Common myeloid progenitor, CD34-positive (primary cell): ENCODE measurements at regions not wholly inside any gene's neighbourhood (a gene's known extent, or its start where the extent isn't known, plus 50 kb on each side); places are given as distances from the start of the nearest gene placed in this dataset.

Experiments
- CTCF ChIA-PET: fragments of 350-600 bp; sonication (Branson Sonifier 250); formaldehyde crosslinking; loops from one replicate; lab custom pipeline; 2021; ENCODE audit warnings: antibody characterized with exemption; lab: Charles Lee
- POLR2A ChIA-PET: fragments of 350-600 bp; sonication (Branson Sonifier 250); formaldehyde crosslinking; loops from one replicate; lab custom pipeline; 2021; ENCODE audit warnings: antibody characterized with exemption; lab: Charles Lee
- DNase-seq, 3 donors: peaks; one replicate each; pipeline versions ENCODE4 v3.0.0 to v3.0.0-alpha.2; 2013
- H3K27ac ChIP-seq, 2 experiments: 1 replicate in 1 of 2; 2 replicates in 1 of 2; pipeline ENCODE4 v1.7.0; 2013; ENCODE audit warnings: inconsistent platforms in 2 of 2, low read length in 2 of 2, mild to moderate bottlenecking in 2 of 2, low read depth in 1 of 2, moderate library complexity in 1 of 2; ENCODE audit not compliant: severe bottlenecking in 2 of 2, insufficient read depth in 1 of 2, poor library complexity in 1 of 2
- H3K27me3 ChIP-seq, 5 experiments: replicated peaks in 2 of 5; 1 replicate in 3 of 5; 2 replicates in 2 of 5; pipeline versions ENCODE4 v1.6.1 to v1.7.0; 2013; ENCODE audit warnings: low read length in 4 of 5, mild to moderate bottlenecking in 2 of 5, moderate library complexity in 2 of 5, inconsistent platforms in 1 of 5; ENCODE audit not compliant: insufficient read depth in 5 of 5, control insufficient read depth in 4 of 5
- H3K36me3 ChIP-seq, 4 experiments: 1 replicate in 2 of 4; 2 replicates in 2 of 4; pipeline versions ENCODE4 v1.6.1 to v1.7.0; 2013; ENCODE audit warnings: low read length in 3 of 4, control low read depth in 1 of 4, mild to moderate bottlenecking in 1 of 4; ENCODE audit not compliant: control insufficient read depth in 4 of 4, insufficient read depth in 4 of 4
- H3K4me1 ChIP-seq, 4 experiments: 1 replicate in 3 of 4; 2 replicates in 1 of 4; pipeline versions ENCODE4 v1.6.1 to v1.7.1; 2013; ENCODE audit warnings: low read length in 3 of 4, mild to moderate bottlenecking in 3 of 4, control low read depth in 1 of 4, inconsistent platforms in 1 of 4, moderate library complexity in 1 of 4; ENCODE audit not compliant: control insufficient read depth in 4 of 4, insufficient read depth in 4 of 4; ENCODE audit errors: control extremely low read depth in 1 of 4
- H3K4me3 ChIP-seq, 7 experiments: 1 replicate in 4 of 7; 2 replicates in 3 of 7; pipeline versions ENCODE4 v1.5.1 to v1.7.0; 2013; ENCODE audit warnings: mild to moderate bottlenecking in 7 of 7, low read length in 6 of 7, moderate library complexity in 6 of 7, inconsistent platforms in 2 of 7, low read depth in 2 of 7, control low read depth in 1 of 7; ENCODE audit not compliant: insufficient read depth in 4 of 7, control insufficient read depth in 1 of 7; ENCODE audit errors: extremely low read depth in 1 of 7
- H3K9me3 ChIP-seq, 5 experiments: 1 replicate in 4 of 5; 2 replicates in 1 of 5; pipeline versions ENCODE4 v1.6.1 to v1.7.1; 2013; ENCODE audit warnings: low read length in 4 of 5, mild to moderate bottlenecking in 2 of 5, inconsistent platforms in 1 of 5, low read depth in 1 of 5, moderate library complexity in 1 of 5; ENCODE audit not compliant: control insufficient read depth in 4 of 5, insufficient read depth in 2 of 5; ENCODE audit errors: control extremely low read depth in 1 of 5
- WGBS: methylation state at CpG from one replicate; pipeline ENCODE4 v1.1.5; 2013; ENCODE audit not compliant: insufficient coverage; 5-methylcytosine and 5-hydroxymethylcytosine counted together

GRCh38 chr2:121977326-121977725, 221.9 kb downstream of the TSN start:
- Histone ChIP-seq H3K27ac (no peak overlapping the region), H3K27me3 (no peaks in the 10 kb centered on the region), H3K4me1 (peaks cover 0 to 24% (median 12%) of the 10 kb centered on the region in 4 experiments), H3K9me3 (no peaks in the 10 kb centered on the region), H3K36me3 (no peaks in the 10 kb centered on the region), H3K4me3 (no peak overlapping the region)
- POLR2A ChIA-PET = no interaction called here
- 95% methylated on average over 2 of the region's 3 CpGs for WGBS
- DNase-seq = no peak
- CTCF ChIA-PET = interaction anchor here (1.5 kb wide), 1 partner anchor 214 kb away, joined by 3 read pairs; no protein-coding TSS in a partner anchor

GRCh38 chr2:121992700-121993099, 237.2 kb downstream of the TSN start:
- H3K27me3 ChIP-seq = no peaks in the 10 kb centered on the region
- DNase-seq = no peak
- CTCF ChIA-PET = interaction anchor here (1.1 to 1.4 kb wide), 2 partner anchors 9 to 18 kb away, joined by 3 to 6 read pairs; no protein-coding TSS in a partner anchor
- WGBS = 90% methylated on average over 2 of the region's 3 CpGs
- no peak overlapping the region for H3K4me3 ChIP-seq
- POLR2A ChIA-PET = no interaction called here
- H3K36me3 ChIP-seq = no peaks in the 10 kb centered on the region
- H3K4me1 ChIP-seq = peaks cover 0 to 8% (median 5%) of the 10 kb centered on the region in 4 experiments
- peaks cover 0 to 3% (median 2%) of the 10 kb centered on the region in 5 experiments for H3K9me3 ChIP-seq
- H3K27ac ChIP-seq = no peak overlapping the region

GRCh38 chr2:121993682-121994081, 238.2 kb downstream of the TSN start:
- Histone ChIP-seq H3K36me3 (no peaks in the 10 kb centered on the region), H3K27me3 (no peaks in the 10 kb centered on the region), H3K4me1 (peaks cover 0 to 16% (median 12%) of the 10 kb centered on the region in 4 experiments), H3K9me3 (peaks cover 0 to 2% (median 0%) of the 10 kb centered on the region in 5 experiments), H3K4me3 (no peak overlapping the region), H3K27ac (no peak overlapping the region)
- no peak for DNase-seq
- ChIA-PET POLR2A (interaction anchor here (0.5 kb wide), 1 partner anchor 163 kb away, joined by 3 read pairs; no protein-coding TSS in a partner anchor), CTCF (no interaction called here)
- WGBS = 100% methylated on average over 3 of the region's 5 CpGs

- DNase-seq = no peak
- POLR2A ChIA-PET = no interaction called here
- no peak overlapping the region for H3K4me3 ChIP-seq
- H3K27me3 ChIP-seq = no peaks in the 10 kb centered on the region
- H3K27ac ChIP-seq = no peak overlapping the region
- no peaks in the 10 kb centered on the region for H3K9me3 ChIP-seq
- peaks cover 0 to 24% (median 21%) of the 10 kb centered on the region in 4 experiments for H3K4me1 ChIP-seq
- CTCF ChIA-PET = no interaction called here
- 100% methylated on average over 1 of the region's 3 CpGs for WGBS
- no peaks in the 10 kb centered on the region for H3K36me3 ChIP-seq
Observed at GRCh38 chr2:121994238-121995206, 239.1 kb downstream of the TSN start.

GRCh38 chr2:121998751-121999150, 243.3 kb downstream of the TSN start:
- Histone ChIP-seq H3K4me3 (no peak overlapping the region), H3K27ac (no peak overlapping the region), H3K36me3 (no peaks in the 10 kb centered on the region), H3K27me3 (no peaks in the 10 kb centered on the region), H3K9me3 (no peaks in the 10 kb centered on the region), H3K4me1 (peaks cover 6 to 44% (median 40%) of the 10 kb centered on the region in 4 experiments)
- DNase-seq = peak in 2 of 3 donors; percentile 28 to 52
- CTCF ChIA-PET = interaction anchor here (1.1 to 1.7 kb wide), 2 partner anchors 17 to 192 kb away, joined by 3 read pairs; no protein-coding TSS in a partner anchor
- WGBS = 69% methylated on average over 3 of the region's 4 CpGs
- POLR2A ChIA-PET = no interaction called here

GRCh38 chr2:121999264-121999663, 243.8 kb downstream of the TSN start:
- CTCF ChIA-PET = interaction anchor here (0.8 to 1.7 kb wide), 3 partner anchors 17 to 191 kb away, joined by 3 read pairs; no protein-coding TSS in a partner anchor
- Histone ChIP-seq H3K27me3 (no peaks in the 10 kb centered on the region), H3K27ac (no peak overlapping the region), H3K4me1 (peaks cover 6 to 44% (median 40%) of the 10 kb centered on the region in 4 experiments), H3K9me3 (no peaks in the 10 kb centered on the region), H3K36me3 (no peaks in the 10 kb centered on the region), H3K4me3 (no peak overlapping the region)
- POLR2A ChIA-PET = interaction anchor here (0.8 kb wide), 1 partner anchor 136 kb away, joined by 3 read pairs; no protein-coding TSS in a partner anchor
- WGBS = 0% methylated on average over 6 of the region's 6 CpGs
- DNase-seq = peak; percentile 76 to 94 (median 91)
